Nephron (organoid): ENCODE measurements at regions not wholly inside any gene's neighbourhood (a gene's known extent, or its start where the extent isn't known, plus 50 kb on each side); places are given as distances from the start of the nearest gene placed in this dataset.

Experiments used
- H3K27ac Mint-ChIP-seq, 3 experiments: 2 replicates each; pipeline ENCODE4 v1.8.0; 2020; ENCODE audit warnings: mixed read lengths in 3 of 3, mild to moderate bottlenecking in 2 of 3, moderate library complexity in 1 of 3
- H3K27me3 Mint-ChIP-seq: 2 replicates; pipeline ENCODE4 v1.8.0; 2021; ENCODE audit warnings: low read depth, mild to moderate bottlenecking, moderate library complexity, mixed read lengths
- H3K36me3 Mint-ChIP-seq: 2 replicates; pipeline ENCODE4 v1.8.0; 2020; ENCODE audit warnings: low read depth, mixed read lengths
- H3K4me1 Mint-ChIP-seq: 2 replicates; pipeline ENCODE4 v1.8.0; 2020; ENCODE audit warnings: mixed read lengths
- H3K4me3 Mint-ChIP-seq, 3 experiments: 2 replicates each; pipeline ENCODE4 v1.8.0; 2020; ENCODE audit warnings: mild to moderate bottlenecking in 3 of 3, mixed read lengths in 3 of 3, moderate library complexity in 2 of 3
- H3K9me3 Mint-ChIP-seq: 2 replicates; pipeline ENCODE4 v1.8.0; 2020; ENCODE audit warnings: mixed read lengths
- CTCF ChIP-seq, 3 experiments: fragments of 200-600 bp; sonication (generic); IDR thresholded peaks; one replicate each; pipeline ENCODE4 v1.5.0; 2021; ENCODE audit warnings: antibody characterized with exemption in 3 of 3; ENCODE audit not compliant: unreplicated experiment in 3 of 3

- H3K27ac Mint-ChIP-seq = peak overlapping the region in 1 of 3 experiments; percentile 41
- TF ChIP-seq CTCF (IDR thresholded peaks at IDR 0.05; ENCODE audit: unreplicated experiment in 3 of 3) = no peak
- H3K4me1 Mint-ChIP-seq = peaks cover 21% of the 10 kb centered on the region
- peaks cover 5% of the 10 kb centered on the region for H3K9me3 Mint-ChIP-seq
- no peak overlapping the region for H3K4me3 Mint-ChIP-seq
- no peaks in the 10 kb centered on the region for H3K36me3 Mint-ChIP-seq
- peaks cover 33% of the 10 kb centered on the region for H3K27me3 Mint-ChIP-seq
These were observed 348.4 kb downstream of the RPS24 start for GRCh38 chr10:78382047-78382446.

GRCh38 chr10:78382772-78383171 lies 349.1 kb downstream of the RPS24 start:
- H3K27me3 Mint-ChIP-seq = peaks cover 36% of the 10 kb centered on the region
- no peak overlapping the region for H3K4me3 Mint-ChIP-seq
- H3K27ac Mint-ChIP-seq = peak overlapping the region in 1 of 3 experiments; percentile 41
- peaks cover 5% of the 10 kb centered on the region for H3K9me3 Mint-ChIP-seq
- H3K36me3 Mint-ChIP-seq = no peaks in the 10 kb centered on the region
- TF ChIP-seq CTCF (IDR thresholded peaks at IDR 0.05; ENCODE audit: unreplicated experiment in 3 of 3) = no peak
- H3K4me1 Mint-ChIP-seq = peaks cover 14% of the 10 kb centered on the region

GRCh38 chr10:78383378-78384048 lies 349.9 kb downstream of the RPS24 start:
- Mint-ChIP-seq H3K27me3 (peaks cover 38% of the 10 kb centered on the region), H3K9me3 (peaks cover 5% of the 10 kb centered on the region), H3K4me3 (no peak overlapping the region), H3K27ac (peak overlapping the region in 1 of 3 experiments; percentile 15), H3K36me3 (no peaks in the 10 kb centered on the region), H3K4me1 (peaks cover 8% of the 10 kb centered on the region)
- no peak for TF ChIP-seq CTCF (IDR thresholded peaks at IDR 0.05; ENCODE audit: unreplicated experiment in 3 of 3)

GRCh38 chr10:78384049-78384431 lies 350.4 kb downstream of the RPS24 start:
- TF ChIP-seq CTCF (IDR thresholded peaks at IDR 0.05; ENCODE audit: unreplicated experiment in 3 of 3) = no peak
- Mint-ChIP-seq H3K9me3 (peaks cover 2% of the 10 kb centered on the region), H3K27ac (peak overlapping the region in 1 of 3 experiments; percentile 4), H3K27me3 (peaks cover 37% of the 10 kb centered on the region), H3K4me1 (peaks cover 8% of the 10 kb centered on the region), H3K36me3 (no peaks in the 10 kb centered on the region), H3K4me3 (no peak overlapping the region)

- Mint-ChIP-seq H3K27ac (no peak overlapping the region), H3K4me1 (peaks cover 8% of the 10 kb centered on the region), H3K4me3 (no peak overlapping the region), H3K36me3 (no peaks in the 10 kb centered on the region), H3K27me3 (peaks cover 37% of the 10 kb centered on the region), H3K9me3 (no peaks in the 10 kb centered on the region)
- TF ChIP-seq CTCF (IDR thresholded peaks at IDR 0.05; ENCODE audit: unreplicated experiment in 3 of 3) = no peak
These were observed 351.9 kb downstream of the RPS24 start for GRCh38 chr10:78385599-78385998.

GRCh38 chr10:78386509-78386908 lies 352.8 kb downstream of the RPS24 start:
- peaks cover 8% of the 10 kb centered on the region for H3K4me1 Mint-ChIP-seq
- H3K27me3 Mint-ChIP-seq = peaks cover 29% of the 10 kb centered on the region
- H3K4me3 Mint-ChIP-seq = no peak overlapping the region
- TF ChIP-seq CTCF (IDR thresholded peaks at IDR 0.05; ENCODE audit: unreplicated experiment in 3 of 3) = no peak
- H3K9me3 Mint-ChIP-seq = no peaks in the 10 kb centered on the region
- H3K36me3 Mint-ChIP-seq = no peaks in the 10 kb centered on the region
- H3K27ac Mint-ChIP-seq = no peak overlapping the region
